ENCODE measurements at regions not wholly inside any gene's neighbourhood (a gene's known extent, or its start where the extent isn't known, plus 50 kb on each side); places are given as distances from the start of the nearest gene placed in this dataset.

DNA sequence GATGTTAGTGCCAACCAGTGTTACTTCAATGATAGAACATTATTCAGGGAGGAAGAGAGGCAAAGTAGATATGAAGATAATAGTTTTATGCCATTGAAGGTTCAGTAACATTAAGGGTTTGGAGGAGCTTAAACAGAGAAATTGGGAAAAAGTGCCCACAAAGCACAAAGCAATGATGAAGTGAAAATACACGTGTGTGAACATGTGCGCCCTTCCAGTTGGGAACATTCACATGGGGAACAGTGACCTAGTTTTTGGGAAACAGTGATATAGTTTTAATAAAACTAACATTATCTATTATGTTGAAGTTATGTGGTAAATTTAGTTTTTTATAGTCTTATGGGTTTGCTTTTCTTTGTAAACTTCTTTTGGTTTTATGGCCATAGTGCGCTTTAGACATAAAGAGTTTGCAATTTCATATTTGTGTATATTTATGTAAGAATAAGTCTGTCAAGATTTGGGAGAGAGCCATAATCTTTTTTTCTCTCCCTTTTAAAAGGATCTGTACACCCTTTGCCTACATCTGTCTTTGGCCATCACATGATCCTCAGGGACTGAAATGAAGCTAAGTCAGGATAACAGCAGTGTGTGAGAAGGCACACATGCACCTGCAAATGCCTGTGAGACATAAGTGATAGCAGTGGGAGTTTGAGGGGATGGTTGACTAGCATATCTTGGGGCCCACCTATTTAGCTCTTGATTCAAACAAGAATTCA is 450.3 kb upstream of the THRB start:
- no peak for DNase-seq

DNA sequence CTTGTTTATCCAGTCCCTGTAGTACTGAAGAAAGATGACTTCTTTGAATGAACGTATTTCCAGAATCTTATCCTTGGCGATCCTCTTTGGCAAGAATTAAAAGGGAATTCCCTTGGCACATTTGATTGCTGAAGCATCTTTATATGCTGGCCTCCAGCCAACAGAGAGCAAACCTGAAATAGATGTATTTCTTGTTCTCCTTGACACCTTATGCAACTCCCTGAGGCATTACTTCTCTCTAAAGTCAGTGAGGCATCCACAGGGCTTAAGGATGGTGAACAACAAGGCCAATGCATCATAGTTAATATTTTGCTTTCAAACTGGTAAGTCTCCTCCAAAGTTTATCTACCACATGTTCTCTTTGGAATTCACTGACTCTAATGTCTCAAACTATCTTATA is 450.9 kb upstream of the THRB start:
- no peak for DNase-seq

- DNase-seq = no peak
Observed at GRCh38 chr3:24947103-24947502, 452.5 kb upstream of the THRB start.

DNA sequence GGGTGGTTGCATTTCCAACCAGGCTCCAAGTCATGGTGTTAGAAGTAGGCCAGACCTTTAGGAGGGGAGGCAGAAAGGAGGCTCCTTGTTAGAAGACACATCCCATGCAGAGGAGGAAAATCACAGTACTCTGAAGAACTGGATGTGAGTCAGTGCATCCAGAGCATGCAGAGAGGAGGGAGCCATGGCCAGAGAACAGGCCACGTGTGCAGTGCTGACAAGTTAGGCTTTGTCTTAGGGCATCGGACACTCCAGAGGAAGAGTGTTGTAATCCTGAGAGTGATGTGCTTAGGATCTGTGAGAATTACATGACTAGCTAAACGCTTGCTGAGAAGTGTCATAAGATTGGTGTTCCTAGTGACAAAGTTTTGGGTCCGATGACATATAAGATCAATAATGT is 456.5 kb upstream of the THRB start:
- DNase-seq = no peak

DNA sequence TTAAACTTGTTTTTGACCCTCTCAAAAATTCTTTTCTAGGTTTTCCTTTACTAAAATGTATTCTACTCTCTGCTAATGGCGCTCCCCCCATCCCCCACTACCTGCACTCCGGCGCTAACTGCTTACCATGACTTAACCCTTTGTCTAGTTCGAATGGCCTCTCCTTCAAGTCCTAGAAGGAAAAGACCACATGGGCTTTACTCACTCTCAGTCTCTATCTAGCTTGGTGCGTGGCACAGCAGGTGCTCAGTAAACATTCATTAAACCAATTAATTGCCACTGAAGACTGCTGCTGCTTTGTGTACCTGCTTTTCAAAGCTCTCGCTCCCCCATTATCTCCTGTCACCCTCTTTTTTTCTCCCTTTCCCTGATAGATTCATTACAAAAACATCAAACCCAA is 457.7 kb upstream of the THRB start:
- DNase-seq = no peak

- DNase-seq = no peak
Observed at GRCh38 chr3:24953060-24953771, 458.6 kb upstream of the THRB start.

GRCh38 chr3:24956613-24957012 is 462.0 kb upstream of the THRB start:
- DNase-seq = no peak

- no peak for DNase-seq
Observed at GRCh38 chr3:24958271-24958670, 463.6 kb upstream of the THRB start.

- no peak for DNase-seq
Observed at GRCh38 chr3:24958910-24959447, 464.3 kb upstream of the THRB start.

DNA sequence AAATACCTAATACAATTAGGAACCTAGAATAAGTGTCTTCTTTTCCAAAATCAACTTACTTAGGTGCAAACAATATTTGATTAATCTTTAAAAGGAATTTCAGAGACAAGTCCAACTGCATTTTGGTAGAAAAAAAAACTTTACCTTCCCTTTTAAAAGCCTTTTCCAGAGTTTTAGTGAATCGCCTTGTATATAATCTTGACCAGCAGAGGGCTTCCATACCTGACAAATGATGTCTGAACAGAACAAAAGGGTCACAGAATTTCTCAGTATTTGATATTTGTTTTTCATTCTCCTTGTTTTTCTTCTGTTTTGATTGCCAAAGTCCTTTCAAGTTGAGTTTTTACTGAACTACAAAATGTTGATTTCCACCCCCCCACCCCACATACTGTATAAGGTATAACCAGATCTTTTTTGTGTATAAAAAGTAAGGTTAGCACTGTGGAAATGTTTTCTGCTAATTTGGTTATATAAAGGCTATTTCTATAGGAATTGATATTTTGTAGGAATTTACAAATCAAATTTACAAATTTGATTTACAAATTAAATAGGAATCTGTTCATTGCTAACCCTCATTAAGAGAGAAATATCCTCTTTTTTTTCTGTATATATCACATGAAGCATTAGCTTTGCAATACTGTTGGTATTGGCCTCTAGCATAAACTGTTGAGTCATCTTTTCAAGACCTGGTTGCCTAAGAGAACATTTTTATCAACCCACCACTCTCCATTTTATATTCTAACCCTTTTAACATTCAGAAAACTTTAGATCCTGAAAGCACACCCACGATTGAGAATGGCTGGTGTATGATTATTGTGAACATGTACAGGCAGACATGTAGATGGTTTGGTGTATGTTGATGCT is 464.1 kb upstream of the RARB start:
- DNase-seq = no peak

- DNase-seq = no peak
Observed at GRCh38 chr3:24965706-24966385, 462.2 kb upstream of the RARB start.

DNA sequence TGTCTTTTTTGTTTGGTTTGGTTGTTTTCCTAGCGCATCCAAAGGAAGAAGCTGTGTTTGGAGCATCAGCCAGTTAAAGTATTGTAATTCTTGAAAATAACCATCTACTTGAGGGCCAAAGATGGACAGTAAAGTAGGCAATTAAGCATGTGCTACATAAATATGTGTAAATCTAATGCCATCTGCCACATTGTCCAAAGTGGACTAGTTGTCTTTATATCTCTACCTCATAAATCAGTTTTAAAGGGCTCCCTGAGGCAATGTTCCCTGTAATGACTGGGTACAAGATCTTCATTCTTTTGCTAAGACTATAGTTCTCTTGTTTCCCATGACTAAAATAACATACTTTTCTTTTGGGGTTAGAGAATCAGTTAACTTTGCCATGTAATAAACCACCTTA is 460.0 kb upstream of the RARB start:
- DNase-seq = no peak

DNA sequence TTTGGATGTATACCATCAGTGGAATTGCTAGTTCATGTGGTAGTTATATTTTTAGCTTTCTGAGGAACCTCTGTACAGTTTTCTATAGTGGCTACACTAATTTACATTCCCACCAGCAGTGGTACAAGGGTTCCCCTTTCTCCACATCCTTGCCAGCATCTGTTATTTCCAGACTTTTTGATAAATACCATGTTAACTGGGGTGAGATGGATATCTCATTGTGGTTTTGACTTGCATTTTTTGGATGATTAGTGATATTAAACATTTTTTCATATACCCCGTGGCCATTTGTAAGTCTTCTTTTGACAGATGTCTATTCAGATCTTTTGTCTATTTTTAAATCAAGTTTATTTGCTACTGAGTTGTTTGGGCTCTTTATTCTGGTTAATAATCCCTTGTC is 455.6 kb upstream of the RARB start:
- no peak for DNase-seq

- no peak for DNase-seq
Observed at GRCh38 chr3:24981309-24981708, 446.8 kb upstream of the RARB start.

GRCh38 chr3:24981924-24982323 is 446.1 kb upstream of the RARB start:
- no peak for DNase-seq

DNA sequence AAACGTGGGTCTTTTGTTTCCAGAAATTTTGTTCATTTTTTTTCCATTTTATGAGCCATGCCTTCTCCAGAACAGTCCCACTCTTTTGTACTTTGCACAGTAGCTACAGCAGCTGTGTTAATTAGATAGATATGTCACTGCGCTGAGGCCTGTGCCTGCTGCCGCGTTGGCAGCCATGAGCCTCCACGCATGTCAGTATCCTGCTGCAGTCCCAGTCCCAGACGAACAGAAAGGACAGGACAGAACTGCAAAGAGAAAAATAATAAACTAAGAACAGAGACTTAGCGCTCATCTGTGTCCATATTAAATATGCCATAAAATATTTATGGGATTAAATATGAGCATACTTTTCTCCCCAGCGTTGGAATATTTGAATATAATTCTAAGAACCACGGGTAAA is 442.4 kb upstream of the RARB start:
- no peak for DNase-seq

- no peak for DNase-seq
Observed at GRCh38 chr3:24986612-24987011, 441.5 kb upstream of the RARB start.

- no peak for DNase-seq
Observed at GRCh38 chr3:24999357-24999756, 428.7 kb upstream of the RARB start.

- no peak for DNase-seq
Observed at GRCh38 chr3:25000971-25001591, 427.0 kb upstream of the RARB start.

GRCh38 chr3:25002052-25002451 is 426.0 kb upstream of the RARB start:
- DNase-seq = no peak

DNA sequence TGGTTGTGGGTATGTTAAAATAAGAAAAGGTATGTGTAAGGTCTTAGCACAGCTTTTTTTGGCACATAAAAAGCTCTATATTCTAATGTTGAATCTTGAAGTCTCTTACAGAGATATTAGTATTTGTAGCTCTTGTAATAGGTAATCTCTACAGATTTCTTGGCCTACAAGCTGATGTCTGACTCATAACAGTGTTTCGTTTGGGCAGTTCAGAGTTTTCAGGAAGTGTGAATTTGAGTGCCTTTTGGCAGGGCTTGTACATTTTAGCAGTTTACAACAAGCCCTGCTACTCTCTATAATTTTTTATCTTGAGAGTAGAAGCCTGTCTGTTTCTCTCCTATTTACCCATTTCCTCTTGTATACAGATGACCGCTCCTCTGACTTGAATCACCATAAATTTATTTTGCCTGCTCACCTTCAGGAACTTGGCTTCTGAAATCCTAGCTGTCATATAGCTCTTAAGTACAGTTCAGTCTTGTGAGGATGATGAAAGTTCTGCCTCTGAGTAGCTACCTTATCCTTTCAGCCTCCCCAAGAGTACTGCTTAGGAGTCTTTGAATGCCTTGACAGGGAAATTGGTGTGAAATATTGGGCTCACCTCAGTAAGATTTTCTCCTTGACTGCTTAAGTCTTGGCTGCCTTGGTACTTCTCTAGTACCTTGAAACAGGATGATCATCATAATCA is 419.9 kb upstream of the RARB start:
- DNase-seq = no peak

DNA sequence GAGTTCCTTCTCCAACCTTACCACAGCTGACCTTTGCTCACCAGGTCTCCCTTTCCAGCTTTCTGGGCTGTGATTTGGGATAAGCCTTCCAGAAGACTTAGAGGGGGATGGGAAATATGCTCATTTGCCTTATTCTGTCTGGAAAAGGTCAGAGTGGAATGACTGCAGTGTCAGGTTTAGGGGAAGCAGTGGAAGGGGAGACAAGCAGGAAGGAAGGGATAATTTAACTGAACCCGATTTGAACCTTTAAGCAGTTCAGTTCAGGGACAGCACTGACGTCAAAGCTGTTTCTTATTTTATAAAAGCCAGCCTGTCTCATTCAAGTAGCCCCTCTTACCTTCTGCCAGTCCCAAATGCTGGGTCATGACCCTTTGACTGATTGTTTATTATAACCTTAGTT is 418.4 kb upstream of the RARB start:
- DNase-seq = no peak

Data from T-helper 2 cell (primary cell).